Inferior parietal cortex (tissue), 1 donor: ENCODE measurements at regions not wholly inside any gene's neighbourhood (a gene's known extent, or its start where the extent isn't known, plus 50 kb on each side); places are given as distances from the start of the nearest gene placed in this dataset.
A peak's percentile ranks its signal among the peaks of the same experiment; 100 is the strongest.

Experiments used
- DNase-seq: peaks from one replicate; pipeline ENCODE4 v3.0.0-alpha.2; 2016; ENCODE audit errors: extremely low spot score

GRCh38 chr5:123814801-123815470, 303.0 kb downstream of the CSNK1G3 start:
- peak; percentile 36 for DNase-seq

GRCh38 chr5:123813937-123814624, 302.1 kb downstream of the CSNK1G3 start:
- DNase-seq, result peak; percentile 44

- no peak for DNase-seq
Observed at GRCh38 chr5:123813264-123813663, 301.3 kb downstream of the CSNK1G3 start.

GRCh38 chr5:123811831-123812230, 299.9 kb downstream of the CSNK1G3 start:
- no peak for DNase-seq

- no peak for DNase-seq
Observed at GRCh38 chr5:123810746-123811340, 298.9 kb downstream of the CSNK1G3 start.

- DNase-seq, result no peak
Observed at GRCh38 chr5:123810253-123810652, 298.3 kb downstream of the CSNK1G3 start.

- DNase-seq, result no peak
Observed at GRCh38 chr5:123809594-123810221, 297.7 kb downstream of the CSNK1G3 start.

GRCh38 chr5:123808461-123809380, 296.7 kb downstream of the CSNK1G3 start:
- DNase-seq, result peak; percentile 55

GRCh38 chr5:123807177-123807945, 295.4 kb downstream of the CSNK1G3 start:
- DNase-seq, result peak; percentile 38

GRCh38 chr5:123806644-123807043, 294.7 kb downstream of the CSNK1G3 start:
- DNase-seq, result no peak

- no peak for DNase-seq
Observed at GRCh38 chr5:123805300-123805699, 293.3 kb downstream of the CSNK1G3 start.

- DNase-seq, result no peak
Observed at GRCh38 chr5:123803359-123803758, 291.4 kb downstream of the CSNK1G3 start.

GRCh38 chr5:123802298-123802951, 290.4 kb downstream of the CSNK1G3 start:
- no peak for DNase-seq

- DNase-seq, result no peak
Observed at GRCh38 chr5:123800640-123801039, 288.7 kb downstream of the CSNK1G3 start.

- DNase-seq, result no peak
Observed at GRCh38 chr5:123795688-123796087, 283.7 kb downstream of the CSNK1G3 start.

GRCh38 chr5:123790226-123790625, 278.2 kb downstream of the CSNK1G3 start:
- DNase-seq, result no peak

GRCh38 chr5:123787635-123788034, 275.7 kb downstream of the CSNK1G3 start:
- peak; percentile 31 for DNase-seq

- DNase-seq, result no peak
Observed at GRCh38 chr5:123787136-123787535, 275.2 kb downstream of the CSNK1G3 start.

- no peak for DNase-seq
Observed at GRCh38 chr5:123786411-123786810, 274.4 kb downstream of the CSNK1G3 start.
